Glutamatergic neuron (in vitro differentiated cells): ENCODE measurements at regions not wholly inside any gene's neighbourhood (a gene's known extent, or its start where the extent isn't known, plus 50 kb on each side); places are given as distances from the start of the nearest gene placed in this dataset.

Experiments
- DNase-seq: peaks from one replicate; pipeline ENCODE4 v3.0.0; 2022
- H3K27ac Mint-ChIP-seq: one replicate; pipeline ENCODE4 v1.8.0; 2020; ENCODE audit warnings: mild to moderate bottlenecking, mixed read lengths, inconsistent platforms; ENCODE audit not compliant: unreplicated experiment
- H3K27me3 Mint-ChIP-seq: one replicate; pipeline ENCODE4 v1.8.0; 2020; ENCODE audit warnings: mild to moderate bottlenecking, moderate library complexity, mixed read lengths, inconsistent platforms; ENCODE audit not compliant: unreplicated experiment
- H3K36me3 Mint-ChIP-seq: one replicate; pipeline ENCODE4 v1.8.0; 2020; ENCODE audit warnings: mild to moderate bottlenecking, mixed read lengths, inconsistent platforms; ENCODE audit not compliant: unreplicated experiment
- H3K4me1 Mint-ChIP-seq: one replicate; pipeline ENCODE4 v1.8.0; 2020; ENCODE audit warnings: mild to moderate bottlenecking, low read depth, mixed read lengths, inconsistent platforms; ENCODE audit not compliant: unreplicated experiment
- H3K4me3 Mint-ChIP-seq: one replicate; pipeline ENCODE4 v1.8.0; 2020; ENCODE audit warnings: mild to moderate bottlenecking, mixed read lengths, inconsistent platforms; ENCODE audit not compliant: unreplicated experiment
- H3K9me3 Mint-ChIP-seq: one replicate; pipeline ENCODE4 v1.8.0; 2020; ENCODE audit warnings: mild to moderate bottlenecking, moderate library complexity, mixed read lengths, inconsistent platforms; ENCODE audit not compliant: unreplicated experiment
- CTCF ChIP-seq: fragments of 200-600 bp; sonication (generic); IDR thresholded peaks from one replicate; pipeline ENCODE4 v1.5.0; 2021; ENCODE audit not compliant: partially characterized antibody, unreplicated experiment

DNA sequence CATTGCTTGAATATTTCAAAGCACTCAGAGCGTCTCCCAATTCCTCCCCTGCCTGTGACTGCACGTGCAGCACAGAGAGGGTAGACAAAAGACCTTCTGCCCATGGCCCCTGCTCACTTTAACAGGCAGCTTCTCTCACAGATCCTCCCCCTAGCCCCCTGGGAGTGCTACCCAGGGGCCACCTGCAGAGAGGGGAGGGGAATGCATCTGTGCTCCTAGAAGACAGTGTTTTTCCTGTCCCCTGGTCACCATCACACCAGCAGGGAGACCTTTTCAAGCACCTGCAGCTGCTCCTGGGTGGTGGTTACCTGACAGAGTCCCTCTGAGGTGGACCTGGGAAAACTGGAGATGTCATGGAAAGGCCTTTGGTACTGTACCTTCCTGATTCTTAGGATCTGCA, 56.7 kb upstream of the PRR23C start:
- TF ChIP-seq CTCF, result no peak
- no peaks in the 10 kb centered on the region for H3K4me1 Mint-ChIP-seq
- no peak overlapping the region for H3K4me3 Mint-ChIP-seq
- H3K27me3 Mint-ChIP-seq, result peaks cover 3% of the 10 kb centered on the region
- H3K27ac Mint-ChIP-seq, result no peak overlapping the region
- DNase-seq, result no peak
- H3K36me3 Mint-ChIP-seq, result no peaks in the 10 kb centered on the region
- H3K9me3 Mint-ChIP-seq, result peaks cover 1% of the 10 kb centered on the region

DNA sequence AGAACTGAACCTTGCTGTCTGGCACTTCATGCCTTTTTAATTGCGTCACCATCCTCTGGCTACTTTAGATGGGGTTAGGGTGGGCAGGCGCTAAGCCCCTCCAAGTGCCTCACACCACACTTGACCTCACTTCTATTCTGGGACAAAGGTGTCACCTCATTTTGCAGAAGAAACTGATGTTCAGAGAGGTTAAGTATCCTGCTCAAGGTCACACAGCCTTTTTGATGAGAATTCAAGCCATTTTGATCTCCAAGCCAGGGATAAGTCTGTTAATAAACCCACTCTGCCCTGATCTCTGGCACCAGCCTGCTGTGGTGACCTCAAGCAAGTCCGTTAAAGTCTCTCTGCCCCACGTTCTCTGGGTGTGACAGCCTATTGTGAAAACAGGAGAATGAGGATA, 58.8 kb upstream of the PRR23C start:
- DNase-seq, result no peak
- TF ChIP-seq CTCF, result no peak
- H3K27me3 Mint-ChIP-seq, result peaks cover 6% of the 10 kb centered on the region
- H3K36me3 Mint-ChIP-seq, result no peaks in the 10 kb centered on the region
- peaks cover 1% of the 10 kb centered on the region for H3K9me3 Mint-ChIP-seq
- no peak overlapping the region for H3K4me3 Mint-ChIP-seq
- H3K4me1 Mint-ChIP-seq, result no peaks in the 10 kb centered on the region
- no peak overlapping the region for H3K27ac Mint-ChIP-seq

DNA sequence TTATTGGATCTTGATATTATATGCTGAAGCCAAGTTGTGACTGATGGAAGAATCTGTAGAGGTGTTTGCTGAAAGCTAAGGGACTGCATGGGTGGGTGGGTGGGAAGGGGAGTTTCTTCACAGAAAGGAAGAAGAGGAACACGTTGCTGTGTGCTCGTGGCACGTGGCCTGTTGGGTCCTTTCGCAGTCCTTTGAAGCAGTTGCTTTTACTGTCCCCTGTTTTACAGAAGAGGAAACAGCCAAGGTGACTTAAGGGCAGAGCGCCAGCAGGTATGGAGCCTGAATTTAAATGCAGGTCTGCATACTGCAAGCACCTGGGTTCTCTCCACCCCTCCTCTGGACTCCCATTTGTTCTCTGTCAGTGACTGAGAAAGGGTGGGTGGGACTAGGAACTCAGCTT, 59.4 kb upstream of the PRR23C start:
- no peak overlapping the region for H3K4me3 Mint-ChIP-seq
- H3K27ac Mint-ChIP-seq, result no peak overlapping the region
- peaks cover 1% of the 10 kb centered on the region for H3K9me3 Mint-ChIP-seq
- no peaks in the 10 kb centered on the region for H3K36me3 Mint-ChIP-seq
- DNase-seq, result no peak
- peaks cover under 1% of the 10 kb centered on the region for H3K4me1 Mint-ChIP-seq
- no peak for TF ChIP-seq CTCF
- peaks cover 6% of the 10 kb centered on the region for H3K27me3 Mint-ChIP-seq

DNA sequence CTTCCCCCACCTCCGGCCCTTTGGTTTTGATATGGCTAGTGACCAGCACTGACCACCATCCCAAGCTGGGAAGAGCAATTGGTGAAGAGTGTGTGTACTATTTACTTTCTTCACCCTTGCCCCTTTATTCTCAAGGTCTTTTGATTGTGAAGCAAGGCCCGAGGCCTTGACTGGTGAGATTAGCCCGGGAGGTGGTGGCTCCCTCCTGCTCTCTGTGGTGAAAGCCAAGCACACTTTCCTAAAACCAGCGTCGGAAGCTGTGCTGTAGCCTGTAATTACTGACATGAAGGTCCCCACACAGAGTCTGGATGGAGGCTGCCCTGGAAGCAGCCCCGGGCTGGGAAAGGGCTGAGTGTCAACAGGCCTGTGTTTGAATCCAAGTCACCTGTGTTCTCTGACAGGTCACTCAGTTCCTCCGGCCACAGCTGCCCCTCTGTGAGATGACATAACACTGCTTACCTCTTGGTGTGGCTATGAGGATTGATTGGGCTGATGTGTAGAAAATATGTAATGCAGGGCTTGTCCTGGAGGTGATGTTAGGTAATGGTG, 60.5 kb upstream of the PRR23C start:
- no peak for TF ChIP-seq CTCF
- peaks cover 9% of the 10 kb centered on the region for H3K4me1 Mint-ChIP-seq
- H3K27ac Mint-ChIP-seq, result no peak overlapping the region
- H3K9me3 Mint-ChIP-seq, result peaks cover 1% of the 10 kb centered on the region
- no peak for DNase-seq
- no peaks in the 10 kb centered on the region for H3K36me3 Mint-ChIP-seq
- H3K27me3 Mint-ChIP-seq, result peaks cover 8% of the 10 kb centered on the region
- H3K4me3 Mint-ChIP-seq, result no peak overlapping the region

- Mint-ChIP-seq H3K4me3 (no peak overlapping the region), H3K27ac (no peak overlapping the region), H3K36me3 (no peaks in the 10 kb centered on the region), H3K27me3 (peaks cover 8% of the 10 kb centered on the region), H3K9me3 (peaks cover 1% of the 10 kb centered on the region), H3K4me1 (peaks cover 14% of the 10 kb centered on the region)
- DNase-seq, result no peak
- no peak for TF ChIP-seq CTCF
Measured at GRCh38 chr3:139106013-139106932, 61.6 kb upstream of the PRR23C start.
